RWPE1 (cell line): ENCODE measurements at regions not wholly inside any gene's neighbourhood (a gene's known extent, or its start where the extent isn't known, plus 50 kb on each side); places are given as distances from the start of the nearest gene placed in this dataset.

Experiments
- CTCF ChIA-PET: fragments of 350-600 bp; sonication (Branson Sonifier 250); formaldehyde crosslinking; extraction: SDS; loops from one replicate; lab custom pipeline; 2021; lab: Yijun Ruan, JAX
- POLR2A ChIA-PET: fragments of 400-600 bp; formaldehyde crosslinking; extraction: SDS; loops from one replicate; lab custom pipeline; 2020; ENCODE audit warnings: antibody characterized with exemption; ENCODE audit not compliant: low non-redundant PET; lab: Yijun Ruan, JAX
- DNase-seq: peaks from one replicate; pipeline ENCODE4 v3.0.0; 2012; ENCODE audit warnings: low spot score
- H3K27ac ChIP-seq: fragments of 450-650 bp; 2 replicates; pipeline ENCODE4 v1.5.1; 2017
- TF ChIP-seq, protein P1 (sequence below): fragments of 450-650 bp; conservative IDR thresholded peaks from 2 replicates; pipeline ENCODE4 v1.5.1; 2017; ENCODE audit warnings: low read depth, mild to moderate bottlenecking

DNA sequence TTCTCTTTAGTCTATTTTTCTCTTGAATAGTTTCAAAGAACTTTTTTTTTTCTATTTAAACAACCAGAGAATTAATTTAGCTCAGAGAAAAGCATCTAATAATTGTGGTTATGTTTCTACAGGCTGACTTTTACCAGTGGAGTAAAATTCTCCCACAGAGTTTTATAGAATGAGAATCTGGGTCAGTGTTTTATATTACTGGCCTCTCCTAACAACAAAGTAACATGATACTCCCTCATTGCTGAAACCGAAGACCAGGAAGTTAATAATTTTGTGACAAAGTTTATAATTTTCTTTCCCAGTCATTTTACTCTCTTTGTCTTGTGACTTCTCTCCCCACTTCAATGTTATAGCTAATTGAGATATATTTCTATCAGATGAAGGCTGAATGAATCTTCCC is 946.9 kb downstream of the EPHA3 start:
- DNase-seq = no peak
- TF ChIP-seq, protein P1, sequence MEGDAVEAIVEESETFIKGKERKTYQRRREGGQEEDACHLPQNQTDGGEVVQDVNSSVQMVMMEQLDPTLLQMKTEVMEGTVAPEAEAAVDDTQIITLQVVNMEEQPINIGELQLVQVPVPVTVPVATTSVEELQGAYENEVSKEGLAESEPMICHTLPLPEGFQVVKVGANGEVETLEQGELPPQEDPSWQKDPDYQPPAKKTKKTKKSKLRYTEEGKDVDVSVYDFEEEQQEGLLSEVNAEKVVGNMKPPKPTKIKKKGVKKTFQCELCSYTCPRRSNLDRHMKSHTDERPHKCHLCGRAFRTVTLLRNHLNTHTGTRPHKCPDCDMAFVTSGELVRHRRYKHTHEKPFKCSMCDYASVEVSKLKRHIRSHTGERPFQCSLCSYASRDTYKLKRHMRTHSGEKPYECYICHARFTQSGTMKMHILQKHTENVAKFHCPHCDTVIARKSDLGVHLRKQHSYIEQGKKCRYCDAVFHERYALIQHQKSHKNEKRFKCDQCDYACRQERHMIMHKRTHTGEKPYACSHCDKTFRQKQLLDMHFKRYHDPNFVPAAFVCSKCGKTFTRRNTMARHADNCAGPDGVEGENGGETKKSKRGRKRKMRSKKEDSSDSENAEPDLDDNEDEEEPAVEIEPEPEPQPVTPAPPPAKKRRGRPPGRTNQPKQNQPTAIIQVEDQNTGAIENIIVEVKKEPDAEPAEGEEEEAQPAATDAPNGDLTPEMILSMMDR = no peak
- CTCF ChIA-PET = no interaction called here
- H3K27ac ChIP-seq = no peak overlapping the region
- POLR2A ChIA-PET = no interaction called here

DNA sequence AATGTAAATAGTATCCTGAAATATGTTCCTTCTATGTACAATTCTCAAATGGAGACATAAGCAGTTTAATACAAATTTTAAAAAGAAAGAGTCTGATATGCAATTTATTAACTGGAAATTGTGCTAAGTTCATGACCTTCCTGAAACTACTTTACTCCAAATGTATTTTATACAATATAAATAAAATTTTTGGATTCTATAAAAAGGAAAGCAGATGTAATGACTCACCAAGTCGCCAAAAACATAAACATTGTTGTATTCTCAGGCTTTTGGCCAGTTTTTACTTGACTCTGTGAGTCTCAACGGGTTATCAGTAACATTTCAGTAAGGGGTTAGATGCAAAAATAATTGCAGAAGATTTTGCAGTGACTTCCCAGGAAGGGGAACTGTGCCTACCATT is 948.2 kb downstream of the EPHA3 start:
- TF ChIP-seq, protein P1 = no peak
- no peak for DNase-seq
- ChIA-PET POLR2A (no interaction called here), CTCF (no interaction called here)
- no peak overlapping the region for H3K27ac ChIP-seq

DNA sequence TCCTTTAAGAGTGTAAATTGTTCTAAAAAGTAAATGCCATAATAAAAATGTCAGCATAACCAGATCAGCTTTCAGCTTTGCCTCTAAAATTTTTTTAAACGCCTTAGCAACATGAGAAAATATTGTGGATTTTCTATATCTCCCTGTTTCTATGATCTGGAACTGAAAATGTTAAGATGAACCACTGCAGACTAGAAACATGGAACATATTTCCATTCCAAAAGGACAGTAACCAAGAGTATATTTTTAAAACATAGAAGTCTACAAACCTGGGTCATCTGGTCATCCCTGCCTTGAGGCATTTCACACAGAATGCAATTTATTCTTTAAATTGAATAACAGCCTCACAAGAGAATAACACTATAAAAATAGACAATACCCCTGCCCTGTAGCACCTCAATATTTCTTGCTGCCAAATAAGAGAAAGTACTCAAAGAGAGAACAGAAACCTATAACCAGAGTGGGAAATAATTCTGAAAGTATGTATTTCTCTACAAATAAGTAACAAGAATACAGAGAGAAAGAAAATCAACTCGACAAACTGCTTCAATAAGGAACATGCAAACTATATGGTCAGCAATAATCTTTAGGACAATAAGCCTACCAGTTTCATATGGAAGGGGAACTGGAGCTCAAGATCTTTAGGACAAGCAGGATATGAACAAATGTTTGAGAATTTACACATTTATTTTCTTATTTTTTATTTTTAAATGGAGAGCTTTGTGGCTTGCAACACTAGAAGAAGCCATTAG is 949.0 kb downstream of the EPHA3 start:
- H3K27ac ChIP-seq = no peak overlapping the region
- no peak for DNase-seq
- POLR2A ChIA-PET = no interaction called here
- TF ChIP-seq, protein P1 = no peak
- CTCF ChIA-PET = no interaction called here

DNA sequence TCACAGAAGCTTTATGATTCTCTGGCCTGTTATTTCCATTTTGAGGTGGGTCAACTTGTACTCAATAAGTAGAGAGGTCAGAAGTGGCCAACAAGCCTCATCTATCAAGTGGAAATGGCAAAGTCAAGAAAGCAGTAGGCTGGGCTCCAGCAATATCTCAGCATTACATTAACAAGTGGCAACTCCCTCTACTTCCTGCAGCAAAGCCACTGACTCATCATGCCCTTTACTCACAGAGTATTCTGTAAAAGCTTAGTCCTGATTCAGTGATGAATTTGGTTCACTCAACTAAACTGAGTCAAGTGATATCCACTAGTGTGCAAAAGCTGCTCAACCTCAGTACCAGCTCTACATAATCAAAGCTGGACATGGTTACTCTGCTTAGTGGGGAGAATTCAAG is 954.6 kb downstream of the EPHA3 start:
- TF ChIP-seq, protein P1 = no peak
- no peak overlapping the region for H3K27ac ChIP-seq
- ChIA-PET CTCF (no interaction called here), POLR2A (no interaction called here)
- DNase-seq = peak; percentile 13

DNA sequence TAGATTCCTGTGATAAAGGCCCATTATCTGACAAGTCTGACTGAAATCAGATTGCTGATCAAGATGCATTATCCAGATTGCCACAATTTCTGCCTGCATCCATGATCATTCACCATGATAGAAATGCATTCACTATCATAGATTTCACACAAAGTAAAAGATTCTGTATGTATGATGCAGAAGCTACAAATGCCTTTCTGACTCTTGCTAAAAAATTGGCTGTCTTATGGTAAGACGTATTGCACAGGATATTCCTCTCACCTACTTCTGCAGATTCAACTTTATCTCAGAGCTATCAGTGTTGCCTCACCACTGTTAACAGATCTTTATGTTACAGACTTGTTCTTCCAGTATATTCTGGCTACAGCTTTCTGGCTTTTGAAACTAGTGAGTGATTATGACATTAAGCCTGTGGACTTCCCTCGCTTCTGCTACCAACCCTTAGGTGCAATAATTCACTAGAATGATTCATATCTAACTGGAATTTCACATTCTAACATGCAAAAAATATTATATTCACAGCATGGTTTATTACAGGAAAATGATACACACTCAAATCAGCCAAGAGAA is 955.3 kb downstream of the EPHA3 start:
- ChIA-PET CTCF (no interaction called here), POLR2A (no interaction called here)
- TF ChIP-seq, protein P1 = no peak
- no peak overlapping the region for H3K27ac ChIP-seq
- no peak for DNase-seq

DNA sequence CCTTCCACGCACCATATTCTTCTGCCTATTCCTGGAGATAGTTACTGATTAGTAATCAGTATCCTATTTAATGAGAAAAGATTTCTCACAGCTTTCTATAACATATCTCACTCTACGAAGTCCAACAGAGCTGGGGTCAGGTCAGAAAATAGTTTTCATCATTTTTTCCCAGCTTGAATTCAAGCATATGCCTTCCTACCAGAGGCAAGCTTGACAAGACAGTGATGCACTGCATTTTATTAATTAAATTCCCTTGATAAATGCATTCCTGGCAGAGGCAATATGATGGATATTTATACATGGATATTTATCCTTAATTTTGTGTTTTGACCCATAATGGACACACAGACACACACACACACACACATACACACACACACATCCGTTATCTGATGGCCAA is 961.4 kb downstream of the EPHA3 start:
- CTCF ChIA-PET = no interaction called here
- no peak for DNase-seq
- POLR2A ChIA-PET = no interaction called here
- TF ChIP-seq, protein P1 = no peak
- no peak overlapping the region for H3K27ac ChIP-seq
